ENCODE measurements at regions not wholly inside any gene's neighbourhood (a gene's known extent, or its start where the extent isn't known, plus 50 kb on each side); places are given as distances from the start of the nearest gene placed in this dataset.

GRCh38 chr2:82199493-82199852 is 1894.9 kb upstream of the LRRTM1 start:
- TF ChIP-seq CTCF (IDR thresholded peaks at IDR 0.05; ENCODE audit: insufficient read depth, low read length, poor library complexity, severe bottlenecking) (no peak), EZH2phosphoT487 (conservative IDR thresholded peaks at IDR 0.05; ENCODE audit: low read length) (no peak)

Measured in SU-DHL-6 (cell line).